Stimulated activated CD4-positive, alpha-beta T cell treated with anti-CD3 and anti-CD28 coated beads, Interleukin-15, amount 100 ng/mL, for 24 hours (primary cell): ENCODE measurements at regions not wholly inside any gene's neighbourhood (a gene's known extent, or its start where the extent isn't known, plus 50 kb on each side); places are given as distances from the start of the nearest gene placed in this dataset.

ENCODE experiments used
- DNase-seq: peaks from one replicate; pipeline ENCODE4 v3.0.0-alpha.2; 2020

DNA sequence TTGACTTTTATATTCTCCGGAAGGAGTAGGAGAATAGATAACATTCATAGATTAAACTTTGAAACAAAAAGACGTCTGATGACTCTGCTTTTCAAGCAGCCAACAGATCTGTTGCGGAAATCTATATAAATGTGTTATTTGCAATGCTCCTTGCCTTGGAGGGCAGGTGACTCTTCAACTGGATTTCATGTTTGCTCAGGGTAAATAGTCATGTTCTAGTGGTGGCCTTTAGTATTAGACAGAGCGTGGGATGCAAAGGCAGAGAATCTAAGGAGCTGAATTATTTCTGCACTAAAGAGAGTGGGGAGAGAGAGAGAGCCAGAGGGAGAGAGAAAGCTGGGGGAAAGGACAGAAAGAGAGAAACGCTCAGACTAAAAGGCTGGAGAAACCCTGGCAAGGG lies 454.3 kb downstream of the AJAP1 start:
- DNase-seq: no peak

DNA sequence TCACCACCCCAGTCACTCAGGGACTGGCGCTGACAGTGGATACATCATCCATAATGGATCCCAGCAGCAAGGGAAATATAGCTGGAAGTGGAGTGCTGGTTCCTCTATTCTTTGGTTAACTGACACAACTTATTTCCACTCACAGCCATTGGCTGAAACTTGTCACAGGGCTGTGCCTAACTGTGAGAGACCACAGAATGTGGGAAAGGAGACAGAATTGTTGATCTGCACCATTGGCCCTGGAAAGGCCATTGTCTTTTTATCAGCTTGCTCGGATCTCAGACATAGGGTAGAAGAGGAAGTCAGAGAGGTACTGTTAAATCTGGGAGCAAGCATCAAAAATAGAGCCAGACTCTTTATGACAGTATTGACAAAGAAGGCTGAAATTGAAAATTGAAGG lies 451.3 kb downstream of the AJAP1 start:
- DNase-seq: no peak

DNA sequence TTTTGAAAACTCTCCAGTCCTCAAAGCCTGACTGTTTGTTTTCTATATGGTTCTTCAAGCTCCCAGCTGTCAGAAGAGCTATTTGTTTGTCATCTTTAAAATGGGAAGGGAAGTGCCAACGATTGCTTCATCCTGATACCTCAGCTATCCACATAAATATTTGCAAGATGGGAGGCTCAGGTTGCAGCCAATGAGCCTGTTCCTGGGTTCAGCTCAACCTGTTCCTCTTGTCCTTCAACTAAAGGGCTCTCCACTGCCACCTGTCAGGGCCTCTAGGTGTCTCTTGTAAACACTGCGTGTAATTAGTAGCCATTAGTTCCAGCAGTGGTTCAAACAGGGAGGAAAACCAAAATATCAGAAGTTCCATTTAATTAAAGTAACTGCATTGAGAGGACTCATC lies 445.1 kb downstream of the AJAP1 start:
- no peak for DNase-seq

DNA sequence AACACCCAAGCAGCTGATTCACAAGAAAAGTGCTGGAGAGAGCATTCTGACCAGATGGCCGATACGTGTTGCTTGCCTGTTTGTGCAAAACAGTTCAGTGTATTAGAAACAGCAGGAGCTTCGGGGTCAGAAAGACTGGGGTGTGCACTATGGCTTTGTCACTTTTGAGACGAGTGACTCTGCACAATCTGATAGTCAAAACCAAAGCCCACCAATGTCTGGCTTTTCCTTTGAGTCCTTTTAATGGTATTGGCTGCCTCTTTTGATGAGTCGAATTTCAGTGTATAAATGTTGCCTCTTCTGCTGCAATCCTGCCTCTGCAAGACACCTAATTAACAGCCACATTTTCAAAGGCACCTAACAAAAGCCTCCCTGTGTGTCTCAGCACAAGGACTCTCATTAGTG lies 444.6 kb downstream of the AJAP1 start:
- DNase-seq: no peak

DNA sequence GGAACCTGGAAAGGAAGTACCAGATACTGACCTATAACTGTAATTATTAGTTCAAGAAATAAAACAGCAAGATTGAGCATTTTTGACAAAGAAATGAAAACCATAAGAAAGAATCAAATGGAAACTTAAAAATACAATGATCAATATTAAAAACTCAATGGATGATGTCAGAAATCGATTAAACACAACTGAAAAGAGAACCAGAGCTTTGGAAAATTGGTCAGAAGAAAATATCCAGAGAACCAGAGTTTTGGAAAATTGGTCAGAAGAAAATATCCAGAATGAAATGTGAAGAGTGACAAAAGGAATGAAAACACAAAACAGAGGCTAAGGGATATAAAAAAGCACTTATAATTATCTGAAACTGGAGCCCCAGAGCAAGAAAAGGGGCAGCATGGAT lies 438.6 kb downstream of the AJAP1 start:
- no peak for DNase-seq

DNA sequence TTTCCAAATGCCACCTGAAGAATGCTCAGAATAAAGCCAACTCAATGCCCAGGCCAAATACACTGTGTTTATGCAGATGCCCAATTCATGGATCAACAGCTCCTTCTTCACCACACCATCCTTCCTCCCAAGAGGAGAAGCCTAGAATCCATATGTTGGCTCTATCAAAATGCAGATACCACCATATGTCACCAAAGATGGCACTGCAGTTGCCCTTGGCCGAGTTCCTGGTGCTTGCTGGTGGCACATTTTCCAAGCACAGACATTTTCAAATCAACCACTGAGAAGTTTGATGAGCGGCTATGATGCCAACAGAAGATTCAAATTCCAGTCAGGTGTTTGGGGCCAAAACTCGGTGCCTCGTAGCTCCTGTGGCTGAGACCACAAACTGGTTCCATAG lies 430.3 kb downstream of the AJAP1 start:
- no peak for DNase-seq

DNA sequence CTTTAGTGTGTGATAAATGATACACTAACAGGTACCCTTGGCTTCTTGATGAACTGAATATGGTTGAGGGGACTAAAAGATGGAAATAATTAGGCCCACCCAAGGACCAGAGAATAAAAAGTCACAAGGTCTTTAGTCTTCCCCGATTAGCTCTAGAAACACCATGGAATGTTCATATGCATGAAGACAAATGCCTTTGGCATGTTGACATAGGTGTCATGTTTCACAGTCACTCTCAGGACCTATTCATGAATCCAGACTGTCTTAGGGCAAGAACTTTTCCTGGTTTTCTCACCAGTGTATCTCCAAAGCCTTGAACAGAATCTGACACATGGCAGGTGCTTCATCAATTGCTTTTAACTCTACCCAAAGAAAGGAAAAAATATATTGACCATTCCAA lies 412.8 kb downstream of the AJAP1 start:
- no peak for DNase-seq

DNA sequence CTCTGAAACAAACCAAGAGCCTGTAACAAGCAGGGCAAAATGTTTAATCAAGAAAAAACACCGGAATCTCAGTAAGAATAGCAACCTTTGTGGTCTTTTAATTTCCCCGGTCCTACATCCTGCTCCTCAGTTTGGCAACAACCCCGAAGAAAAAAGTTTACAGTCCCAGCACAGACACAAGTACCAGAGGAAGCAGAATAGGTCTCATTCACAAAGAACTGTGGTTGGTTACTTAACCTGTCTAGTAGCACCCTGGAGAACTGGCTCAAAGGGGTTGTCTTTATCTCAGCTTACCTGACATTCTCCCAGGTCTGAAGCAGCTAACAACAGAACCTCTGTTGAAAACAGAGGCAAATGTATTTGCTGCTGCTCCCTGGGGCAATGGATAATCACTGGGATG lies 399.3 kb downstream of the AJAP1 start:
- DNase-seq: no peak

DNA sequence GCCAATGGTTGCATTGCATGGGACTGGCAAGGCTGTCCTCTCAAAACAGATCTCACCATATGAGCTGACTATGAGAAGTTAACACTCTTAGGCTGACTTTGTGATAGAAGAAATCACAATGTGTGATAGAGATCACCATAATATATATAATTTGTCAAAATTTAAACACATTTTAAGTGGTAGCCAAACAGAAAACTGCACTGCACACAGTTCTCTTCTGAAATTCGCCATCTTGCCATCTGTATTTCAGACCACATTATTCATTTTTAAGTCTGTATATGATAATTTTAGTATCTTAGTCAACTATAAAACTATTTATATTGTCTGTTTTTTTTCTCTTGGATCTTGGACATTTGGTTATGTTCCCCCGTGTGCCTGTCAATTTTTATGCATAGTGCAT lies 374.7 kb downstream of the AJAP1 start:
- DNase-seq: no peak

DNA sequence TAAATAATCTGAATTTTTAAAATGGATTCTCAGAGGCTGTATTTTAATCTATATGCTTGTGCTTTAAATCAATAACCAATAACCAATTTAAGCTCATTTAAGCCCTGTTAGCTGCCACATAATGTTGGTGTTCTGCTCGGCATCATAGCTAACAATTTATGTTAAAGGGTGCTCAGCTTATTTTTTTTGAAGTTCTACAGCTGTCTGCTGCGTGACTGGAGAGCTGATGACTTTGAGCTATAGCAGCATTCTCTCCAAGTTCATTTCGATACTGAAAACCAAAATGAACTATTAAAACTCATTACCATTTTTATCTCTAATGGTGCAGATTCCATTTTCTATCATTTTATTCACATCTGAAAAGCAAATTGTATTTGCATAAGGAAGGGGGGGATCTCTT lies 357.8 kb downstream of the AJAP1 start:
- DNase-seq: no peak

DNA sequence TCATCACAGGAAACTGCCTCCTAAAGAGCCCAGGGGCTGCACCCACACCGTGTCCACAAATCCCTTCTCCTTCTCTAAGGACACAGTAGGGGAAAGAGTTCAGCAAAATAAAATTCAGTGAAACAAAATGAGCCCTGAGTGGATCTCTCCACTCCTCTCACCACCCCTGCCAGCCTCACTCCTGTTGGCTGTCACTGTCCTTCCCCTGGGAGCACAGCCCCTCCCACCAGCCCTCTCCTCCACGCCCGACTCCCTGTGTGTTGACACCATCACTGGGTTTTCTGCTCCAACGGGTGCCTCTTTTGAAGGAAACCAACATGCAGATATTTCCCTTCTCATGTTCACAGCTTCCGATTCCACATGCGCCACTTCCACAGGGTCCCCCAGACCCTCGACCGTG lies 356.2 kb downstream of the AJAP1 start:
- DNase-seq: no peak

DNA sequence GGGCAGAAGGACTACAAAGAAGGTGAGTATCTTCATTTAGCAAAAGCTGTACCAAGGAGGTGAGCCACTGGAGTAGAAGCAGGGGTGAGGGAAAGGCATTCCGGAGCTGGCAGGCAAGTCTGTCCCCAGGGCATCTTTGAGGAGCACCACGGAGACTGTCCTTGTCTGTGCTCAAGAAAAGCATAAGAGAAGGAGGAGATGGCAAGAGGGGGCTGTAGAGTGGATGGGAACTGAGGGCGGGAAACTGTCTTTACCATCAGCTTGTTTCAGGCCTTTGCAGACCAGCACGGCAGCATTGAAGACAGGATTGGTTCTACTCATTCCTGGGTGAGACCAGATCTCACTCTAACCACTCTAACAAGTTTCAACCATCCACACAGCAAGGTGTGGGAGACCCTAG lies 355.8 kb downstream of the AJAP1 start:
- DNase-seq: no peak

DNA sequence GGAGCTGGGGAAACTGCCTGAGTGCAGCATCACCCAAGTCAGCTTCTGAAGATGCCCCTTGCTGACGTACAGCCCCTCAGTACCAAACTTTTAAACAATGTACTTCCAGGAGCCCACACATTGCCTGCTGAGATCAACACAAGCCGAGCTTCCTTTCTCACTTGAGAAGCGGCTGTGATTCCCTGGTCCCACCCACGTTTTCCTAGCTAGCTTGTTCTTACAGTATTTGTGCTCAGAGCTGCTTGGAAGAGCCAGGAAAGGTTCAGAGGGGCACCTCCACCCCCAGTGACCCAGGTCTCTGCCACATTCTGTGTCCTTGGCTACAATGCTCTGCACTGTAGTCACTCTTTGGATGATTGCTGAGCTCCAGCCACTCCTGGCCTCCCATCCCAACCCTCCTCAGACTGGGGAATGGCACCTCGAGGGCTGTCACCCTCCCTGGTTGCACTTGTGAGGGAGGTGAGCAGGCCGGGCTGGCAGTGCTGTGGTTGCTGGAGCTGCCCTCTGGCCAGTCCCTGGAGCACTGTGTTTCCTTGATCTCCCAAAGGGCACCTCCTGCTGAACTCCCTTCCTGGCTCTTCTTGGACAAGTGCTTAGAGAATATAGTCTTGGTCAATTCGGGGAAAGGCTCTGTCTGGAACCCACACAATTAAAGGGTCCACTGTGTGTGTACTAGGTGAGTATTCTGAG lies 355.1 kb downstream of the AJAP1 start:
- no peak for DNase-seq

DNA sequence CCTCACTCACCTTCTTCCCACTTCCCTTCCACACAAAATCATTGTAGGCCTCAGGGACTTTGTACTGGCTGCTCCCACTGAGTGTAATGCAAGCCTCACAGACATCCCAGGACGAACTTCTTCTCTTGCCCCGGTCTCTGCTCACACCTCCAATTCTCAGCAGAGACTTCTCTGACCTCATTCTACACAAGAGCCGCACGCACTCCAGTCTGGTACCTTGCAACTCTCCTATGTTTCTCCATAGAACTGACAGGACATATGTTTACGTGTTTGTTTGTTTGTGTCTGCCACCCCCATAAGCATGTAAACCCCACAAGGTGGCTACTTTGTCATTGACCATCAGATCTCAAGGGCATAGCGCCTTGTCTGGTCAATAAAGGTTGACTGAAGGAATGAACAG lies 350.8 kb downstream of the AJAP1 start:
- DNase-seq: no peak

DNA sequence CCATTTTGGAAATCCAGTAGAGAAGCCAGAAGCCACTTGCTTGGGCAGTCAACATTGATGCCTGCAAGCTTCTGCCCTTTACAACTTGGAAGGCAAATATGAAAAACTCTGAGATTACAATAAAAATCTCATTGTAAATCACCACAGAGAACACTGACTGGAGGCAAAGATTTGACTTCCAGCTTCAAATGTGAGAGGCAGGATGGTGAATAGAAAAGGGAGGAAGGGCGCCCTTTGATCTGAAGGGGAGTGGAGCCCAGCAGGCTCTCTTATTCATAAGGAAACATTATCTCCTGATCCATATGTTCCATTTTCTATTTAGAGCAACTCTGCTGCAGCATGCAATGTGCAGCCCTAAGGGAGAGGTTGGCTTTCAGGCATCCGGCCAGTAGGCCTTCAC lies 348.3 kb downstream of the AJAP1 start:
- no peak for DNase-seq

DNA sequence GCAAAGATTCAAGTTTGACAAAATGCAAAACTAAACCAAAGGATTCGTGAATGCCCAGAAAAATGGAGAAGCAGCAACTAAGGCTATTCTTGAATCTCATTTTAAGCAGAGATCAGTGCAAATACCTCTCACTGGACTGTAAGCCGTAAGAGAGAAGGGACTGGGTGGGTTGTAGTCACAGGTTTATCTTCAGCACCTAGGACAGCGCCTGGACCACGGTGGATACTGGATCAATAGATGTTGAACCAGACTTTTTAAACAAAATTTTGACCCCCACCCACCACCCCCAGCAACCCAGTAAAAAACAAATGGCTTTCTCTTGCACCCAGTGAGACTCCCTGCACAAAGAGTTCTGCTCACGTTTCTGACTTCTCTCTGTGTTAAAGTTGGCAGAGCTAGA lies 347.1 kb downstream of the AJAP1 start:
- DNase-seq: no peak

DNA sequence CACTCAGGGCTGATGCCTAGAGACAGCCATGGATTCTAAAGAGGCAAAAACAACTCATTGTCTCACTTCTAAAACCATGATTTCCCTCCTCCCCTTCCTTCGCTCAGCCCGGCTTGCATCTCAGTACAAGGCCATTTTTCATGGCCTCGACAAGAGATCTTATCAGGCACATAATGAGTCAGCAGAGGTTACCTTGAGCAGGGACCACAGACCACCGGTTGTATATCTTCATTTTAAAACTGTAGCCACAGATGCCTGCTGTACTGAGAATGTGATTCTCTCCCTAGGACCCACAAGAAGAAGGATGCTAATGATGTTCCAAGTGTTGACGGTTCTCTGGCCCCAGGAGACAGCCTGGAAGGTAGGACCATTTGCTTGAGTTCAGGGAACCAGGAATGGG lies 331.9 kb downstream of the AJAP1 start:
- DNase-seq: no peak

DNA sequence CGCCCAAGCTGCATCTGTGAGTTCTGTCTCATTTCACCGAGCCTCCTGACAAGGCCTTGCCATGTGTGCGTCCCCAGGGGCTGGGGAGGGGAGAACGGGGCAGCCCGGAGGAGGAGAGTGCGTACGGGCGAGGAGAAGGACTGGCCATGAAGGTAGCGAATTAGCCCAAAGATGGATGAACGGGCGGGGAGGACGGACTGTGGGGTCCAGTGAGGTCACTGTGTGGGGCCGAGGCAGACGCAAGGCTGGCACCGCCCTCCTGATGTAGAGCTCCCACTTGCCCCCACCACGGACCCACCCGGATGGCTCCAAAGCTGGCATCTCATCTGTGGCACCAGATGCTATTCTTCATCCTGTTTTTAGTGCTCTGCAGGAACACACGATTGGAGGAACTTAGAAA lies 330.4 kb downstream of the AJAP1 start:
- no peak for DNase-seq

DNA sequence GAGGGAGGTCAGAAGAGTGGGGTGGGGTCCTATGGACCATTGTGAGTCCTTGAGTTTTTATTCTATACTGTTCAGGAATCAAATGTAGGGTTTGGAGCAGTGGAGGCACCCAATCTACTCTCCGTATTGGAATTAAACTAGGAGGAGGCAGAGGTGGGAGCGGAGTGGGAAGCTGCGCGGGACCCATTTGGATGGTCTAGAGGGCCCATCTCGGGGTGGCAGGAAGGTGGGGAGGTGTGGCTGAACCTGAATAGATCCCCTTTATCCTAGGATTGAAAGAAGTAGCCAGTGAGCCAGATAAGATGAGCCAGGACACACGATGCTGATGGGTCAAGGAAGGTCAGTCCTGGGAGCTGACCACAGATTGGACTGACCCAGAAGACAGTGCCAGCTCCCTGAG lies 325.8 kb downstream of the AJAP1 start:
- no peak for DNase-seq

DNA sequence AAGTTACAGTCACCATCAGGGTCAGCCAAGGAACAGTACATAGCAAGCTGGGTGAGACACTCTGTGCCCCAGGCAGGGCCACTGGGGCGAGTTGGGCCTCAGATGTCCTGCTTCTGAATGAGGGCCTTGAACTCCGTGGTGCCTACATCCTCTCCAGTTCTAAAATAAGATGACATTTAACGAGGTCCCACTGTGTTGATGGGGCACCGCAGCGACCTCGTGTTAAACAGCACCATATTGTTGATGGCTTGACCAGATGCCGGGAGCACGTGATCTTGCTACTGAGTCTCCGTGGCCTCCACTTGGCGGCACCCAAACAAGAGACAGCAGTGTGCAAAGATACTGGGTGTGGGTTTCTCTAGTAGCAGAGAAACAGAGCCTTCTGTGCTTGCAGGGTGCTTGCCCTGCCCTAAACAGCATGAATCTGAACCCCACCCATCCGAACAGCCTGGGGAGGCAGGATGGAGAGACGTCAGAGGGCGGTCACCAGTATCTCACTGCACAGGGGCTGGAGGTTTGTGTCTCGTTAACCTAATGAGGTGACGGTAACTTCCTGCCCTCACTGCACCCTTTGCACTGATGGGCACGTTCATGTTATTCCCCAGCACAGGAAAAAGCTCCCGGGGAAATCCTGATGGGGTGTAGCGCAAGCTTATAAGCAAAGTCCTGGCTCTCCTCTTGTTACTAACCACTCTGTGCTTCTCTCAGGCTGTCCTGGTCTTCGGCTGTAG lies 324.4 kb downstream of the AJAP1 start:
- DNase-seq: no peak

DNA sequence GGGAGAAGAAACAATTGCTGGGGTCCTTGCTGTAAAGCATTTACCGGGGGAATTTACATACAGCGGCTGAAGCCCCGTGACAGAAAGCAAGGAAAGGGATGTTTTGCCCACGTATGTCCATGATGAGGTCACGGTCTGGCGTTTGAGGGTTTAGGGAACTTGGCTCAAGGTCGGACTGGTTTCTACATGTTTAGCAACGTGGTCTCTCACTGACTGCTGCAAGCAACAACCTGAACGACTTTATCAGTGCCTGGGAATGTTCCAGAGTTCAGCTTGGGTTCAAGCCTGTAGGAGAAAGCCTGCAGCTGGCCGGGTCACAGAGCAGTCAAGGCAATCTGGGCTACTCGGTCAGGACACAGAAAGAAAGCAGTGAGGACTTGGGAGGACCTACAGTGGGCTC lies 323.3 kb downstream of the AJAP1 start:
- DNase-seq: no peak

DNA sequence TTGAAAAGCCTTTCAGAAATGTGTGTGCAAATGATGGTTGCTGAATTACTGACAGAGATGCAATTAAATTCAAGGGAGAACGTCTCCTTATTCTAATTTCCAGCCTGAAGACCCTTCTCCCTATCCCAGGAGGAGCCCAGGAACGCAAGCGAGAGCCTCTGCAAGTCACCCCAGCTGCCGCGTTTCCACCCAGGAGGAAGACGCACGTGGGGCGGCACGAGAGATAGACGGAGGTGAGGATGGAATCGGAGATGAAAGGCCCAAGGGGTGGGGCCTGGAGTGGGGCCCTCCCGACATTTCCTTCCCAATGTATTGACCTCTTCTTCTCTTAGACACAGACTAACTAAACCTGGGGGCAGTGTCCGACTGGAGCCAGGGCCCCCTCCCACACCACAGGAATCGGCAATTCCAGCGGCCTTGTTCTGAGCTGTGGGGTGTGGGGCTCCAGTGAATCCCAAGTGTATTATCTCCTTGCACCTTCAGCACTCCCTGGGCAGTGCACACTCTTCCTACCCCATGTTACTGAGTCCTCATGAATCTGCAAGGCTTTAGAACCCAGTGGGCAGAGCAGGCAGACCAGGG lies 322.5 kb downstream of the AJAP1 start:
- no peak for DNase-seq

DNA sequence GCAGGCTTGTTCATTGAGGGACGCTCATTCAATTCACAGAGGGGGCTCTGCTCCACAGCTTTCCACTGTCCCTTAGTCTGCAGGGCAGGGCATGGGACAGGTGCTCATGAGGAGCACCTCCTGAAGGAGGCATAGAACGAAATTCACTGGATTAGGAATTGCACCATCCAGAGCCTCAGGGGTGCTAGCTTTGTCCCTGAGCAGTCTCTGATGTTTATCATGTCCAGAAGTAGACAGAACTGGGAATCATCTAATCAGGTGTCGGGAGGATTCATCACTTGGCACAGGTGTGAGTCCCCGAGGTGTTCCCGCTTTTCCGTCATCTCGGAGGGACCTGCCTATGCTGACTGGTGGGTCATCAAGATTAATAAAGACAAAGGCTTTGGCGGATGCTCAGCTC lies 321.4 kb downstream of the AJAP1 start:
- no peak for DNase-seq

DNA sequence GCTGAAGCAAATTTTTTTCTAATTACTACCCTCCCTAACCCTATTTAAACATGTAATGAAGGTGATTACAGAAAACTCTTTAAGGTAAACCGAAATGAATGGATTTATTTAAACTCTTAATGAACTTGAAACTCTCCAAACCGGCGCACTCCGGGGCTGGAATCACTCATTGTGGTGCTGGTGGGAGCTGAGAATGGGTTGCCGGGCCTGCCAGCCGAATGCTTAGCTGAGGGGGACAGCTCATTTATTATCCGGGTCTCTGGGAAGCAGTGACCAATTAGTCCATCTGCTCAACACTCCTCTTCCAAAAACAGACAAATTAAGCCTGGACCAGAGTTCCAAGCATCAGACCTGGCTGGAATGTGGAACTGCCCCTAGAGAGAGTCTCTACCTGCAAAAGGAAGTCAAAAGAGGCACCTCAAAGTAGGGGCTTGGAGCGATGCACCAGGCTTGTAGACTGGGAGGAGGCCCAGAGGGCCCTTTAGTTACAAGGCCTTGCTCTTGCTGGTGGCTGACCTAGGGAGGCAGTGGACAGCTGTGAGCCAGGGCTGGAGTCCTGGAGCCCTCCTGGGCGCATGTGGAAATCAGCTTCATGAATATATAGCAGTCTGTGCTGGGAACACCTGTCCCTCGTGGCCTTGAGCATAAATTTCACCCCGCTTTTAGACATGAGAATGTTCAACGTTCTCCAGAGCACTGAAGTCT lies 320.7 kb downstream of the AJAP1 start:
- DNase-seq: no peak
